HUDEP-2 (cell line): ENCODE measurements at regions not wholly inside any gene's neighbourhood (a gene's known extent, or its start where the extent isn't known, plus 50 kb on each side); places are given as distances from the start of the nearest gene placed in this dataset.
"Not testable (repeated sequence)": the region's sequence is repeated elsewhere in the genome, so short reads cannot be mapped to it uniquely, and the experiment has no call there.

Experiments used
- DNase-seq, 76 experiments: peaks; one replicate each; lab custom pipeline; 2025; ENCODE audit not compliant: unreplicated experiment in 76 of 76; lab: John Stamatoyannopoulos, UW

DNA sequence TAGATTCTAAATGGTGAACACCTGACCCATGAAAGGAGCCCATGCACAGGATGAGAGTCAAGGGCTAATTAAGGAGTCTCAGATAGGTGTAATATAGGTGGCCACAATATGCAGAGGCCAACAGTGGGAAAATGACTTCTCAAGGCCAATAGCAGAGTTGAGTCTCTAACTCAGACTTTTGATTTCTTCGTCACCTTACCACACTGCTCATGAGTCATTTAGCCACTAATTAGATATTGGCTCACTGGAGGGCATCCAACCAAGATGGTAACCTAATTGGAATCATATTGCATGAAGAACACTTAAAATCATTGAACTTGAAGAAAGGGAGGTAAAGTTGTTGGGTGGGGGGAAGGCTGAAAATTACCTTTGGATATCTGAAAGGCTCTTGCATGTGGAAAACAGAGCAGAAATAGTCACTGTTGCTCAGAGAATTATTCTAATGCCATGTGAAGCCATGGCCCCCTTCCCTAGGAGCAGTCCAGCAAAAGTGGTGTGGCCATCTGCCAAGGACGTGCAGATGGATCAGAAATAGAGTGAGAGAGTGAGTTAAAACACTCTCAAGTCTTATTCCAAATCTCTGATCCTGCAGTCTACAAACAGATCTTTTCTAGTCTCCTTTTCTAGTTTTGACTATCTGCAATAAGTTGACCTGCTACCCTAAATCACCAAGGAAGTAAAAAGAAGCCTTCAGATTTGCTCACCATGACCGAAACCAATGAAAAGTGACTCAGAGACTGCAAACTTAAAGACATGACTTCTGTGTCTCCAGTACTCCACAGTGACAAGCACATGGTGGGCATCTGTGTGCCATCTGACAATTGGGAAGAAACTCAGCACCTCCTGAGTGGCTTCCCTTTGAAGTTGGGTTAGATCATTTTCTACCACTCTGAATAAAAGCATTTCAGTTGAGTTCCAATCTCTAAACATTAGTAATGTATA, 93.9 kb upstream of the C1QTNF7 start:
- DNase-seq = no peak

DNA sequence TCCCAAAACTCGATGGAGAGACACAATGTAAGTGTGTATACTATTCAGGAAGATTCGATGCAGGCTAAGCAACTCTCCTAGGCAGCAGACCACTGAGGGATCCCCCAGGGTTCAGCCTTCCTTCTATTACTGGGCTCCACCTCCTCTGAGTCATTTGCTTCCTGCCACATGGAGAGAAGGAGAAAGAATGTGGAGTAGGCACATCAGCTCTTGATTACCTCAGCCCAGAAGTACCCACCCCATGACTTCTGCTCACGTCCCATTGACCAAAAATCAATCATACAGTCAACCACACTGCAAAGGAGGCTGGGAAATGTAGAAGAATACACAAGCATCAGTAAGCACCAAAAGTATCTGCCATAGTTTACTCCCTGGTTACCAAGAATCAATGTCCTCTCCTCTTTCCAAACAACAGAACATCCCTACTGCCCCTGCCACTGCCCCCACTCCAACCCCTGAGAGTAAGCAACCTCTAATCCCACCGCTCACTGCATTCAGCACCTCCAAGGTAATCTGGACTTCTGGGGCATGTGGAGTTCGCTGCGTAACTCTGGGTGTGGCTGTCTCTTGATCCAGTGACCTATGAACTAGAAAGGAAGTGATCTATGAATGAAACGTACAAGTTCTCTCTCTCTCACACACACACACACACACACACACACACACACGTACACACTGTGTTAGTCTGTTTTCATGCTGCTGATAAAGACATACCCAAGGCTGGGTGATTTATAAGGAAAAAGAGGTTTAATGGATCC, 91.2 kb upstream of the C1QTNF7 start:
- DNase-seq = no peak

- not testable (repeated sequence) for DNase-seq
Measured at GRCh38 chr4:15337168-15337657, 90.6 kb upstream of the C1QTNF7 start.

DNA sequence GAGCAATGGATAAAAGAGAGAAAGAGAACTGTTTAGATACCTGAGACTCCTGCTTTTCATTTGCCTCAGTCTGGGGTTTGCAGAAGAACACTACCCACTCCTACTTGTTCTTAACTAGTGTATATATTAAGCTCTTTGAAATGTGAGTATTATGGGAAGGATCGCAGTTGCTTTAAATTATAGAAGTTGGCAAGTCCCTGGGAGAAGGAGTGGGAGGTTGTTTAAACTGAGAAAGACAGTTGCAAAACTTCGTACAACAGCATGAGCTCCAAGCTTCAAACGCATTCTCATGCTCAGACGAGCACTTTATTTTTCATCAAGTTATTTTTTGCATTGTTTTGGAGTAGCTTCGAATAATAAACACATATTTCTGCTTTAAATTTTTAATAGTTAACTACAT, 88.1 kb upstream of the C1QTNF7 start:
- DNase-seq = no peak

GRCh38 chr4:15340332-15340731, 87.5 kb upstream of the C1QTNF7 start:
- DNase-seq = no peak

GRCh38 chr4:15340902-15341732, 86.7 kb upstream of the C1QTNF7 start:
- no peak for DNase-seq

GRCh38 chr4:15341733-15342300, 86.0 kb upstream of the C1QTNF7 start:
- no peak for DNase-seq

- no peak for DNase-seq
Measured at GRCh38 chr4:15343000-15343399, 84.8 kb upstream of the C1QTNF7 start.

DNA sequence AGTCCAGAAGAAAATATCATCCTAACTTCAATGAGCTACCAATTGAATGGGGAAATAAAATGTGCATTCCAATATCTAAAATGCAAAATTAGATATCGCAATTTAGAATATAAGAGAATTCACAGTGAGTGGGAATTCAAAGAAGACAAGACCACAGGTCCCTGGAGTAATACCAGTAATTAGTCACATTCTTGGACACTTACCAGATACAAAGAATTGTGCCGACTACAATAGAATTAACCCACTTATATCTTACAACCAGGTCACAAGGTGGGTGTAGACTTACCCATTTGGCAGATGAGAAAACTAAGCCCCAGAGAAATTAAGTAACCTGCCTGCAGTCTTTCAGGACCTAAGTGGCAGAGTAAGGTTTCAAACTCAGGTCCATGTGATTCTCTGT, 84.3 kb upstream of the C1QTNF7 start:
- no peak for DNase-seq

DNA sequence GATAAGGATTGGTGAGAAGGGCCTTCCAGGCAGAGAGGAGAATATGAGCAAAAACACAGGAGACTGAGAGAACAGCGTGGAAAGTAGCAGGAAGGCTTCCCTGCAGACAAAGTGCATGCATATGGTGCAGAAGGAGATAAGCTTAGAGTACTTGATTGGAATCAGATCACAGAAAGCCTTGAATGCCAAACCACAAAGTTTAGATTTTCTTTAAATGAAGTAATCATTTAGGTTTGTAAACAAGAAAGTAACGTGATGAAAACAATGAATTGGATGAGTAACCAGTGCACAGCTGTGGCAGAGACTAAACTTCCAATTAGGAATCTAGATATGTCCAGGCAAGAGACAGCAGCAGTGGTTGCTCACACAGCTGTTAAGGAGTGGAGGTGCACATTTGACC, 83.8 kb upstream of the C1QTNF7 start:
- no peak for DNase-seq

- no peak for DNase-seq
Measured at GRCh38 chr4:15345134-15345533, 82.7 kb upstream of the C1QTNF7 start.

DNA sequence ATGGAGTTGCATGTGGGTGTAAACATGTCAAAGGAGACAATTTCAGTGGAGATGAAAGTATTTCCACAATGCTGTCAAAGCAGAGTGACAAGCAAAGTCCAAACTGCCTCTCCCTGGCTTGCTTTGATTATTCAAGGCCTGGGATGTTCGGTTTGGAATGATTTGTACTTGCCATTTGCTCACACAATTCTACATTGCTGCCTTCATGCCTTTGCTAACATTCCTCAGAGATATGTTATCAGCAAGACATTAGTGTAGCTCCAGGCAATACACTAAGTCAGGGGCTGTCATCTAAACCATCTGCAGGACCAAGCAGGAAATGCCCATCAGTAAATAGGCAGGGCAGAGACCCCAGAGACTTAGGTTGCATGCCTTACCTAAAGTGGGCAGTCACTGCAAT, 79.6 kb upstream of the C1QTNF7 start:
- no peak for DNase-seq

DNA sequence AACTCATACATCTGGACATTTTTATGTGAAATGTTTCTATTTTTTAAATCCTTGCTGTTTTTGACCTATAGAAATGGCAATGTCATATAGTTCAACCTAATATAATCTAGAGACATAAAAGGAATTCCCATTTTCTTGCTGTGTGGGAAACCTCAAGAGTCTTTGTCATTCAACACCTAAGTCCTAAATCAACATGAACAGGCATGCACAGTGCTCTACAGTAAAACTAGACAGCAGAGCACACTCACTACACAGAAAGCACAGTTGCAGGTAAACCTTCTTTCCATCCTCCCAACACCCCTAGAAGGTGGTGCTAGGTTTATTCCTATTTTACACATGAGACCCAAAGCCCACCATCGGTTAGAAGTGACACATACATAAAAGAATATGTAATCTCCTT, 79.1 kb upstream of the C1QTNF7 start:
- DNase-seq = no peak

- no peak for DNase-seq
Measured at GRCh38 chr4:15349531-15349935, 78.3 kb upstream of the C1QTNF7 start.

GRCh38 chr4:15349965-15350364, 77.9 kb upstream of the C1QTNF7 start:
- no peak for DNase-seq

DNA sequence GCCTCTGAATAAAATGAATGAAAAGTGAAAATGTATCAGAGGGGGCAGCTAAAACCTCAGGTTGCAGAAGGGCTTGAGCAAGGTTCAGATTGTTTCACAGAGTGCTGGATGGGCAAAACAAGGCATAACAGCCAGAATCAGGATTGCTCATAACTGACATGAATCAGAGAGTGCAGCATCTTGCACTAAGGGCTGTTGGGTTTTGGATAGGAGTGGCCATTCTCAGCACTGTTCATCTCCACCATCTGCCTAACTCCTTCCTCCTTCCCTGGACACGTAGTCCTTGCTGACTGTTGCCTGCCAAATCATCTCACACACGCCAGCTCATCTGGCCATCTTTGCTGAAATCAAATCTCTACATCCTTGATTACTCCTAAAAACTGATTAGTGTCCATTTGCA, 75.3 kb upstream of the C1QTNF7 start:
- no peak for DNase-seq

GRCh38 chr4:15353207-15353606, 74.6 kb upstream of the C1QTNF7 start:
- DNase-seq = no peak

DNA sequence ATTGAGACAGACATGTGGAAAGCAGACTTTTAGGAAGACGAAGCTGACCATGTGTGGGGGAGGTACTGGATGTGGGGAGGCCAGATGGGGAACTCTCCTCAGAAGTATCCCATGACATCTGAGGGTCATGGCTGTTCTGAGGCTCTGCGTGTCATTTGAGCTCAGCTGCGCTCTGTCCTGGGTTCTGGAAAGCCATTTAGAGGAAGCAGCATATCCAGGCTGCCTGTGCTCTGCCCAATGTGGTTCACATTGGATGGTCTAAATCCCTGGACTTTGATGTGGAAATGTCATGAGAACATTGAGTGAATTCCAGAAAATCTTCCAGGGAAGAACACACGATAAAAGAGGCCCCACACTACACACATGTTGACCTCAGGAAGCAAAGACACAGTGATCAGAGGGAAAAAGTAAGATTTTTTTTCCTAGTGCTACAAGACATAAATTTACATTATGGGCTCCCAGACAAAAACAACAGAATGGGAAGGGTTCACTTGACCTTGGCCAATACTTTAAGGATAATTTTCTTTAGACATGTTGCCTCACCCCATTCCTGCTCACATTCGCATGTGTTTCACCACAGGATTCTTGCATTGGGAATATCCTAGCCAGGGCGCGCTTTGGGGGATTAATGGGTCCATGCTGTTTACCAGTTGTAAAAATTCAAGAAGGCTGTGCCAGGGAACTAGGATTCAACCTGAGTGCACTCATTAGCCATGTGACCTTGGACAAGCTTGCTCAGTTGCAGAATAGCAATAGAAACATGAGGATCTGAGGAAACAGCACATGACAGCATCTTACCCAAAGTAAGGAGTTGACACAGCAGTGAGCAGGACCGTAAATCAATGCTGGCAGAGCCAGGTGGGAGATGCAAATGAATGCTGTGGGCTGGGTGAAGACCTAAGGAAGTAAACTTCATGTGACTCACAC, 73.2 kb upstream of the C1QTNF7 start:
- DNase-seq = no peak

DNA sequence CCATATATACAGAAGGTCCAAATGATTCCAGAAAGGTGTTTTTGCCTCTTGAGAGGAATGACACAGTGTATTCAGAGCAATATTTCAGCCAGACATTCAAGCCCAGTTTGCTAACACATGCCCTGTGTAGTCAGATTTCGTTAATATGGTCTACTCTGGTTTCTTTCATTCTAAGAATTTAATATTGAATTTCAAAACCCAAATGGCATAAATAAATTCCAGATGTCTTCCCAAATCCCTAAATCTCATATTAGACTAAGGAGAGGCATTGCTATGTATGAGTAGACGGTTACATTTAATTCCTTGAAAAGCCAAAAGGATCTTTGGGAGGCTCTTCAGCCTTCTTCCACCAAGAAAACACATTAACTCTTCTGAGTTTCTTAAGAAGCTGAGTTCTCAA, 66.3 kb upstream of the C1QTNF7 start:
- DNase-seq = no peak
